NCI-H524 (cell line): ENCODE measurements at regions not wholly inside any gene's neighbourhood (a gene's known extent, or its start where the extent isn't known, plus 50 kb on each side); places are given as distances from the start of the nearest gene placed in this dataset.
"Not testable (repeated sequence)": the region's sequence is repeated elsewhere in the genome, so short reads cannot be mapped to it uniquely, and the experiment has no call there.

Experiments used
- DNase-seq, 2 experiments: peaks; one replicate each; lab custom pipeline; 2025; lab: John Stamatoyannopoulos, UW

DNA sequence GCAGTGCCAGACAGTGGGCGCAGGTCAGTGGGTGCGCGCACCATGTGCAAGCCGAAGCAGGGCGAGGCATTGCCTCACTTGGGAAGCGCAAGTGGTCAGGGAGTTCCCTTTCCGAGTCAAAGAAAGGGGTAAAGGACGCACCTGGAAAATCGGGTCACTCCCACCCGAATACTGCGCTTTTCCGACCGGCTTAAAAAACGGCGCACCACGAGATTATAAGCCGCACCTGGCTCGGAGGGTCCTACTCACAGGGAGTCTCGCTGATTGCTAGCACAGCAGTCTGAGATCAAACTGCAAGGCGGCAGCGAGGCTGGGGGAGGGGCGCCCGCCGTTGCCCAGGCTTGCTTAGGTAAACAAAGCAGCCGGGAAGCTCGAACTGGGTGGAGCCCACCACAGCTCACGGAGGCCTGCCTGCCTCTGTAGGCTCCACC is 77.9 kb downstream of the NR4A2 start:
- peak in 1 of 2 experiments; percentile 1 for DNase-seq

DNA sequence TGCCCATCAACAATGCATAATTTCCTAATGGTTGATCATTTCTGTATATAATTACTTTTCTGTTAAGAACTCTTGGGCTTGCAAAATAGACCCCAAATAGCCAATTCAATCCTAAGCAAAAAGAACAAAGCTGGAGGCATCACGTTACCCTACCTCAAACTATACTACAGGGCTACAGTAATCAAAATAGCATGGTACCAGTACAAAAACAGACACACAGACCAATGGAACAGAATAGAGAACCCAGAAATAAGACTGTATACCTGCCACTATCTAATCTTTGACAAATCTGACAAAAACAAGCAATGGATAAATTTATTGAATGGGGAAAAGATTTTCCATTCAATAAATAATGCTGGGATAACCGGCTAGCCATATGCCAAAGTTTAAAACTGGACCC is 78.8 kb downstream of the NR4A2 start:
- no peak for DNase-seq

DNA sequence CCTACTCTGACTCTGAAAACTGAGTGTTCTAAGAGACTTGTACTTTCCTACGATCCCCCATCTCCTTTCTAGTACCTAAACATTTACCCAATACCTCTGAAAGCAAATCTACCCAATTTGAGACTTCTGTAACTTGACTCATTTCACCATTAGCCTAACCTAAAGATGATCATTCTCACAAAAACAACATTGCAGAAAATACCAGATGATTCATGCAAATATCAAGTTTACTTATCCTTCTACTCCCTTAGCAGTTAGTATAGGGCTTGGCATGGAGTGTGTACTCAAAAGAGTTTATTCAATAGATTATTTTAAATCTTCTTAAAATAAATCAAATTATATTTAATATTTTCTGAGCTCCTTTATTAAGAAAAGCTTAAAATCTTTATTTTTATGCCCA is 89.6 kb downstream of the NR4A2 start:
- no peak for DNase-seq

DNA sequence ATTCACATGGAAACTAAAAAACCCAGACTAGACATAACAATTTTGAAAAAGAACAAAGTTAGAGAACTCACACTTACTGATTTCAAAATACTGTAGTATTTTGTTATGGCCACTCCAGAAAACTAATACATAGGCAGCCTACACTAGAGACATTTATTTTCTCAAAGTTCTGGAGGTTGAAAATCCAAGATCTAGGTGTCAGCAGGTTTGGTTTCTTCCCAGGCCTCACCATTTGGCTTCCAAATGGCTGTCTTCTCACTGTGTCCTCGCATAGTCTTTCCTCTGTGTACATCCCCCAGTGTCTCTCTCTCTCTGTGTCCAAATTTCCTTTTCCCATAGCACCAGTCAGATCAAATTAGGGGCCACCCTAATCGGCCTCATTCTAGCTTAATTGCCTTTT is 95.0 kb downstream of the NR4A2 start:
- DNase-seq = no peak

DNA sequence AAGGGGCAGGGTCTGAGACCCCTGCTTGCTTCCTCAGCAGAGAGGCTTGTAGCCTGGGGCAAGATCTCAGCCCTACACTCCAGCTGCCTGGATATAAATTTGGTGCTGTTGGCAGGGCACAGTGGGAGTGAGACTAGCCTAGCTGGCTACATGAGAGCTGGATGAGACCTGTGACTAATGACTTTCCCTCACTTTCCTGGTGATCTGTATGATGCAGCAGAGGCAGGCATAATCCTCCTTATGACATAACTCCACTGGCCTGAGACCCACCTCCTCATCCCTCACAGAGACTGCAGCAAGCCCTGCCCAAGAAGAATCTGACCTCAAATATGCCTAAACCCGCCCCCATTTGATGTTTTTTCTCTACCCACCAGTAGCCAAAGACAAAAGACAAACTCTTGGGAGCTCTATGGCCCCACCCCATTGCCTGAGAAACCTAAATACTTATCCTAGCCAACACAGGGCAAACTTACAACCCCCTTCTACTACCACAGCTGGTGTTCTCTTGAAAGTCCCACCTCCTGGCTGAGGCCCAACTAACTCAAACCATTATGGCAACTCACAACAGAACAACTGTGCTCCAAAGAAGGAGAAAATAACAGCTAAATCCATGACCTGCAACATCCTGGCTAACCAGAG is 102.7 kb downstream of the NR4A2 start:
- no peak for DNase-seq

DNA sequence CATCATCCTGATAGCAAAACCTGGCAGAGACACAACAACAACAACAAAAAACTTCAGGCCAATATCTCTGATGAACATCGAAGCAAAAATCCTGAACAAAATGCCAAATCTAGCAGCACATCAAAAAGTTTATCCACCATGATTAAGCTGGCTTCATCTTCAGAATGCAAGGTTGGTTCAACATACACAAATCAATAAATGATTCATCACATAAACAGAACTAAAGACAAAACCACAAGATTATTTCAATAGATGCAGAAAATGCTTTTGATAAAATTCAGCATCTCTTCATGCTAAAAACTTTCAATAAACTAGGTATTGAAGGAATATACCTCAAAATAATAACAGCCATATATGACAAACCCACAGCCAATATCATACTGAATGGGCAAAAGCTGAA is 109.2 kb downstream of the NR4A2 start:
- not testable (repeated sequence) for DNase-seq

DNA sequence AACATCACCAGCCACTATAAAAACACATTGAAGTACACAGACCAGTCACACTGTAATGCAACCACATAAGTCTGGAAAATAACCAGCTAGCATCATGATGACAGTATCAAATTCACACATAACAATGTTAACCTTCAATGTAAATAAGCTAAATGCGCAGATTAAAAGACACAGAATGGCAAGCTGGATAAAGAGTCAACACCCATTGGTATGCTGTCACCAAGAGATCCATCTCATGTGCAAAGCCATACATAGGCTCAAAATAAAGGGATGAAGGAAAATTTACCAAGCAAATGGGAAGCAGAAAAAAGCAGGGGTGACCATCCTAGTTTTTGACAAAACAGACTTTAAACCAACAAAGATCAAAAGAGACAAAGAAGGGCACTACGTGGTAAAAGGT is 110.8 kb downstream of the NR4A2 start:
- no peak for DNase-seq

DNA sequence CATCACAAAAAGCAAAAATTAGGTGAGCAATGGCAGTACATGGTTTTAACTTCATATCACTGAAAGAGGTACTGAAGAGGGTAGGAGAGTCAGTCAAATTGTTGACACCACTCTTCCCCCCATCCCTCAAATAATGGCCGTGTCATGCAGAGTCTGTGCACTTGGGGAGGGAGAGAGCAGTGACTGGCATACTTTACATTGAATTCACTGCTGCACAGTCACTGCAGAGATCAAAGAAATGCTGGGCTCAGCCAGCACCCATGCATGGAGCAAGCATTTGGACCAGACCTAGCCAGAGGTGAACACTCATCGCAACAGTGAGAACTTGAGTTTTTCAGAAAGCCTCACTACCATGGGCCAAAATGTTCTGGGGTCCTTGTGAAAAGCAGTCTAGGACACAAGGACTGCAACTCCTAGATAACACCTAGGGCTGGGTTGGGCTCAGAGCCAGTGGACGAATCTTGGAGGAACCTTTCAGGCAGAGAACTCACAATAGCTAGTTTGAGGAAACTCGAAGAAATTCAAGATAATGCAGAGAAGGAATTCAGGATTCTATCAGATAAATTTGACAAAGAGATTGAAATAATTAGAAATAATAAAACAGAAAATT is 112.9 kb downstream of the NR4A2 start:
- DNase-seq = no peak

DNA sequence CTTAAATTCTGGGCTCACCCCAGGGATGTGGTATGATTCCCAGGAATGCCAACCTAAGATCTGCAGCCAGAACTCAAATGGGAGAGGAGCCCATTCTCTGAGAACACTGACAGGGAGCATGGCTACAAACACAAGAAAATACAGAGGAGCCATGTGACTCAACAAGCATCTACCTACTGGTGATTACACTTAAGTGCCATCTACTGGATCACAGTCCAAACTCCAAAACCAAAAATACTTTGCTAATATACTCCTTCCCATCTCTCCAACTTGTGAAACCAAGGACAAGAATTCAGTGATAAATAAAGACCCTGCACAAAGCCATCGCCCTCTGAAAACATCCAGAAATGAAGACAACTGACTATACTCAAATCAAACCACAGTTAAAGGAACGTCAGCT is 116.9 kb downstream of the NR4A2 start:
- DNase-seq = no peak

DNA sequence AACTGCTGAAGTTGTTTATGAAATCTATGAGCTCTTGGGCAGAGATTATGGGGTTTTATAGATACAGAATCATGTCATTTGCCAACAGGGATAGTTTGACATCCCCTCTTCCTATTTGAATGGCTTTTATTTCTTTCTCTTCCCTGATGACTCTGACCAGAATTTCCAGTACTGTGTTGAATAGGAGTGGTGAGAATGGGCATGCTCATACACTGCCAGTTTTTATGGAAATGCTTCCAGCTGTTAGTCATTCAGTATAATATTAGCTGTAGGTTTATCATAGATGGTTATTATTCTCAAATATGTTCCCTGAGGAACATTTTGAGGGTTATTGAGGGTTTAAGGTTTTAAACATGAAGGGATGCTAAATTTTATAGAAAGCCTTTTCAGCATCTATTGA is 121.2 kb downstream of the NR4A2 start:
- DNase-seq = no peak

DNA sequence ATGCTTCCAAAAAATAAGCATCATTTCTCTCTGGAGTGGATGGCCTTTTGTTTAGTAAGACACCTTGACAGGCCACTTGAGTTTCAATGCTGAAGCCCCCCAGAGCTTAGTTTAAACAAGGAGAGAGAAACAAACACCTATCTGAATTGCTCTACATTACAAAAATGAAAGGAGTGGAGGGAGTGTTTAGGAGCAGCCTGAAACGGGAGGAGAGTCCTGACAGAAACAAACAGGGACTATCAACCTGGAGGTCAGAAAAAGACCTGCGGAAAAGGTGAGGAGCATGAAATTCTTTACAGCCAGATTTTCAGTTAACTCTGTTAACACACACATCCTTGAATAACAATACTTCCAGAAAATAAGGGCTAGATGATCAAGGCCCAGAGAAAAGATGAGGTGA is 126.2 kb downstream of the NR4A2 start:
- DNase-seq = no peak

DNA sequence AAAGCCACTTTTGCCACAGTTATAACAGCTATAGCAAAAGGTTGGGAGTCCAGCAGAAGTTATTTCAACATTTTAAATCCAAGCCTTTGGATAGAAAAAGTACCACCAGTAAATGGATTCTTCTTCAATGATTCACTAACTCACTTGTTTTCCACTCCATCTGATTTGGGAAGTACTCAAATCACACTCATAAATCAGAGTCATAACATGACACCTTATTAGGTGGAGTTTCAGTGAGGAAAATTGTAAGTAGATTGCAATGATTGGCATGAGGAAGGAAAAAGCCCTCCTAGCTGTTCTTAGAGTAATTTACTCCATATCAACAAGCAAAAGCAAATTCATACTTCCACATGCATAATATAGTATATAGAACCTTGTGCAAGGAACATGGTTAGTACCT is 132.9 kb downstream of the NR4A2 start:
- no peak for DNase-seq

DNA sequence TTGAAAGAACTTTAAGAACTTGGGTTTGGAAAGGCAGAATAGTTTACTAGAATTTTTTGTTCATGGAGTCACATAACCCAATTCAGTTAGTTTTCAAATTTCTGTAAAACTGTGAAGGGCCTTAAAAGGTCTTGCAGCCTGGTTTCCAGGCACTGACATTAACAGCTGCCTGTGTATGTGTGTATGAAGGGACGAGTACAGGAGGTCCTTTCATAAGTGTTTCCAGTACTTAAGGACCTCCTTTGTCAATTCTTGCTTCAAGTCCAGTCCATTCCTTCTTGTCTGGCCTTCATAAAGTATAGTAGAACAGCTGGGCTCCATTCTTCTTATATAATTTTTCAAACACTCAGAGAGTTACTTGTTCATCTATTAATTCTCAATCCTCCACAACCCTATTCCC is 136.5 kb downstream of the NR4A2 start:
- DNase-seq = peak in 1 of 2 experiments; percentile 5

DNA sequence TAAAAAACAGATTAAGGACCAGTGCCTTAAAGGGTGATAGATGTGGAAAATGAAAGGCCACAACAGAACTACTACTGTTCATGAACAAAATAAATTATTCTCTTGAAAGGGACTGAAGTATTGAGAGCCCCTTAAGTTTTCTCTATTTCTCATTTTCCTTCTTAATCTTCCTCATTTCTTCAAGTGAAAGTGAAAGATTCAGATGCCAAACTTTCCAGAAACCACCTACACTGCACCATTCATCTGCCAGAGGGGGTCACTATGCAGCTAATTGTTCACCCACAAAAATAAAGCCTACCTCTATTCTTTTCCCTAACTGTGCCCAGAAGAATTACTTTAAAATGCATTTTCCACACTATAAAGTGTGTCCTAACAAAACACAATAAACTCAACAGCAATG is 140.1 kb downstream of the NR4A2 start:
- DNase-seq = no peak

DNA sequence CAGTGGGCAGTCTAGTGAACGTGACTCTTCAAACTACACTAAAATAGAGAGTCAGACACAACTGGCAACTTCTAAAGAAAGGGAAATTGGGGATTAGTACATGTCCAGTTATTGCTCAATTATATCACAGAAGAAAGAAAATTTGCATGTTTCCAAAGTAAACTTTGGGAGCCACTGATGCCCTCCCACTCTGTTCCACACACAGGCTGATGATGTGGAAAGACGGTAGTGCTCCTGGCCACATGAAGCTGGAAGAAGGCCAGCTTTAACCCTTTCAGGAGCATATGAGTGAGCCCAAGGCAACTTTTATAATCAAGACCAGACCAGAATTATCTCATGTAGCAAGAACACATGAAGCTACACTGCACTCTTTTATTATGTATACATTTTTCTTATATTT is 141.0 kb downstream of the NR4A2 start:
- no peak for DNase-seq

DNA sequence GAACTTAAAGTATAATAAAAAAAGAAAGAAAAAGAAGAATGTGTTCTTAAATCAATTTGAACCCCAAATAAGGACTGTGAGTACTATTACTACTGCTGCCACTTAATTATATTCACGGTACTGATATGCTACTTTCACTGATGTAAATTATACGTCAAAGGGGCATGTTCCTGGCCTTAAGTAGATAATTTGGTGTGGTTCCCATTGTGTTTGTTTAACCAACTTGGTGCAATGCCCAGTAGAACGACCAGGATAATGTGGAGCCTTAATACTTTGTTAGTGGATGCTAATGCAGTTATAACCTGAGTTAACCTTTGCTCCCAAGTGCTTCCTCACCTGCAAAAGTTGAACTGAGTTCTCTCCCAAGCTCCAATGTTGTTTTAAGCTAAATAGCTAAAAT is 142.0 kb downstream of the NR4A2 start:
- no peak for DNase-seq

DNA sequence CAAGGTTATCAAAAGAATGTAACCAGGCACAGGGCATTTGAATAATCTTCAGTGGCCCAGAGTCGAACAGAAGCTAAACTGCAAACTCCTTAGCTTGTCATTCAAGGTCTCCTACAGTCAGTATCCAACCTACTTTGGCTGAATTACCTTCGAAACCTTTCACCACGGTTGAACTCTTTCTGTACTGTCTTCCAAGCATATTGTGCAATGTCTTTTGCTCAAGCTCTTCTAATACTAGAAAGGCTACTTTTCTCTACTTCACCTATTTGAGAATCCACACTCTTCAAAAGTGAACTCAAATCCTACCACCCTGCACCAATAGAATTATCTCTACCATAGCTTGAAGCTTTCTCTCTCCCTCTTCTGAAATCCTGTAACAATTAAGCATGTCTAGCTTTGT is 142.9 kb downstream of the NR4A2 start:
- no peak for DNase-seq

DNA sequence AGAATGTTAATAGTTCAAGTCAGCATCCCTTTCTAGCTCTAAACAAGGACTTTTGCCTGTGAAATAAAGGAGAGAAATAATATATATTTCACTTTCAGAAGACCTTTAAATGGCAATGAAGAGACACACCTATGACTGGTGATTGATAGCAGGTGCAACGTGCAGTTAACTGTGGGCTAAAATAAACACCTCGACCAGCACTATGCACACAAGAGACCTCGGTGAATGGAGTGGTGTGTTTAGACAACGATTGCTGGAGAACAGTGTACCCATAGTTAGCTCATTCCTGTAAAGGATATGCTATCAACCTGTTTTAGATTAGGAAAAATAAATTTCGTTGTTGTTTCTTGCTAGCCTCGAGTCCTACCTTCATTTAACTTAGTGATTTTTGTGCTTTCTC is 143.4 kb downstream of the NR4A2 start:
- DNase-seq = no peak

DNA sequence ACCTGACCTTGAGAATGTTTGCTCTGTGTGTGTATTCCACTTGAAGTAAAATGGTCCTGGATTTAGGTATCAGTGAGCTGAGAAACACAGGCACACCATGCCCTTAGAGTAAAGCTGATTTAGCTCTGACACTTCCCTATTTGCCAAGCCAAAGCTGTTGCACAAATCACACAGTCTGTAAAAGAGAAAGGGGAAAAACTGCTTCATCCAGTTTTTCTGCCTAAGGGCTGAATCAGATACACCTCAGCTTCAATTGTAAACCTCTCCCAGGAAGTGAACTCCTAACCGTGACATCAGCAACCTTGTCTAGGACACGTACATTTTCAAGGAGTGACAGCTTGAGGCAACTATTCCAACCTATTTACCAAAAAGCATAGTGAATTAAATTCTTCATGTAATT is 150.4 kb downstream of the NR4A2 start:
- peak in 1 of 2 experiments; percentile 8 for DNase-seq

DNA sequence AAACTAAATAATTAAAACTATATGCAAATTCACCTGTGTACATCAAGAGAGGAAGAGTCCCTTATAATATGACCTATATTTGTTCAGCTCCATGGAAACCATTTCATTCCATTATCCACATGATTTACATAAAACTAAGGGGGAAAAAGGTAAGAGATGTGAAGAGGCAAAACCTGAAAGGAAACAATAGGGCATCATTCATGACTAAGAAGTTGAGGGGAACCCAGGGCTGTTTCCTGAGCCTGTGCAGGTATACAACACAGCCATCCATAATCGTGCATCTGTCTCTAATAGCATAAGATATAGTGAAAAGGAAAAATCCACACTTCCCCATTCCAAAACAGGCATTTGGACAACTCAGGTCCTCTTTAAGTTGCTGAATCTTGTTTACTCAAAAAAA is 151.3 kb downstream of the NR4A2 start:
- DNase-seq = no peak

DNA sequence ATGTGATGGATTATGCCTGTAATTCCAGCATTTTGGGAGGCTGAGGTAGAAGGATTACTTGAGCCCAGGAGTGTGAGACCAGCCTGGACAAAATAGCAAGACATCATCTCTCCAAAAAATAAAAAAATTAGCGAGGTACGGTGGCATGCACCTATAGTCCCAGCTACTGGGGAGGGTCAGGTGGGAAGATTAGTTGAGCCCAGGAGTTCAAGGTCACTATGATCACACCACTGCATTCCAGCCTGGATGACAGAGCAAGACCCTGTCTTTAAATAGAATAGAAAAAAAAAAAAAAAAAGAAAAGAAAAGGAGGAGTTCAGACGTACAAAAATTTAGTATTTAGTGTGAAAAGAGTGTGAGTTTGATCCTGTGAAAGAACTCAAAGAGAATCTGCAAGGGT is 154.9 kb downstream of the NR4A2 start:
- DNase-seq = no peak

DNA sequence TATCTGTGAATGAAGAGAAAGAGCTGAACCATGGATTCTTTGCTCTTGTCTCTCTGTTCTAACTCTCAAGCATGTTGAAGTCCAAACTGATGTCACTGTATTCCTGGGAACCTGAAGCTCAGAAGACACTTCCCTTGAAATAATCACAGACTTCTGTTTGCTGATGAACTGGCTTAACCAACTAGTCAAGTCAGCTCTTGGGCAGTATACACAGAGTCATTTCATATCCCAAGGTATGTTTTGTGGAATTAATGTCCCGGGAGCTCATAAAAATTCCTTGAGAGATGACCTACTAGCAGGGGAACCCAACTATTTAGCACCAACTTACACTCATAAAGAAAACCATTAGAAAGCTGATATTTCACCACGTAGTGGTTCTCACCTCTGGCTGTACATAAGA is 156.6 kb downstream of the NR4A2 start:
- DNase-seq = no peak

DNA sequence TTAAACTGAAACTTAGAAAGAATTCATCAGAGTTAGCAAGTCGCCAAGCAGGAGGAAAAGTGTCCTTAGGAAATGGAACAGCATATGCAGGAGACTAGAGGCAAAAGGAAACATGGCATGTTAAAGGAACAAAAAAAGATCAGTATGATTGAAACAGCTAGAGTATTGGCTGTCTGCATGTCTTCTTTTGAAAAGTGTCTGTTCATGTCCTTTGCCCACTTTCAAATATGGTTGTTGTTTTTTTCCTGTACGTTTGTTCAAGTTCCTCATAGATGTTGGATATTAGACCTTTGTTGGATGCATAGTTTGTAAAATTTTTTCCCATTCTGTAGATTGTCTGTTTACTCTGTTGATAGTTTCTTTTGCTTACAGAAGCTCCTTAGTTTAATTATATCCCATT is 161.6 kb downstream of the NR4A2 start:
- no peak for DNase-seq

DNA sequence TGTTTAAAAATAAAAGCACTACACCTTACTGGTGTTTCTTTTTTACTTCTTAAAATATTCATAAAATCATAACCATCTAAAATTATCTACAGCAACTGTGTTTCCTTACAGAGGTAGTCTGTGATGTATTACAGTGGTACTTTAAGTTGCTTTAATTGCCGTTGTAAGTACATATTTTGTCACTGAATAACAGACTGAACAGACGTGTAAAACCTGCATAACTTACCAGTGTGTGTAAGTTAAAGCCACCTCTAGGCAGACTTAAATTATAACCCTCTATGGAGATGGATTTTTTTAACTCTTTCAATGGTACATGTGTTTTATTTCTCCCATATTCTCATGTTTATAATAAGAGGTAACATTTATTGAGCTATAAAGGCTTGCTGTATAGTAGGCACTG is 166.8 kb downstream of the NR4A2 start:
- DNase-seq = no peak
